GM18499 (cell line): ENCODE measurements at regions not wholly inside any gene's neighbourhood (a gene's known extent, or its start where the extent isn't known, plus 50 kb on each side); places are given as distances from the start of the nearest gene placed in this dataset.

Experiments used
- ATAC-seq: cut with Tn5 transposase; IDR thresholded peaks from one replicate; pipeline ENCODE4 v1.9.1; 2021; ENCODE audit warnings: moderate number of reproducible peaks; ENCODE audit not compliant: insufficient read depth, unreplicated experiment

DNA sequence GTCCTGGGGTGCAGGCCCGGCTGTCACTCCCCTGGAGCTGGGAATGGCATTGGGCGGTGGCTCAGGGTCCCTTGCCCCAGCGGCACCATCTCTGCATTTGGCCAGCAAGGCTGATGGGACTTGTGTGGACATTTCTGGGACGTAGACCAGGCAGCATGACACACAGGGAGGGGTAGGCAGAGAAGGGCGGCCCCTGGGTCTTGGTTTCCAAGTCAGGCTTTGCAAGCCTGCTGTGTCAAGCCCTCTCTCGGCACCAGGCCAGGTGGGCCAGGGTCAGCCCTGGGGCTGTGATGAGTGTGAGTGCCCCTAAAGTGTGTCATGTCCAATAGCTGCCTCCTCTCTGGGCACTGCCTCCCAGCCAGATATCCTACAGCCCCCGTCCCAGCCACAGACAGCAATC is 335.2 kb downstream of the SEC14L1 start:
- no peak for ATAC-seq

- ATAC-seq, result no peak
Measured at GRCh38 chr17:77476498-77476897, 335.7 kb downstream of the SEC14L1 start.

DNA sequence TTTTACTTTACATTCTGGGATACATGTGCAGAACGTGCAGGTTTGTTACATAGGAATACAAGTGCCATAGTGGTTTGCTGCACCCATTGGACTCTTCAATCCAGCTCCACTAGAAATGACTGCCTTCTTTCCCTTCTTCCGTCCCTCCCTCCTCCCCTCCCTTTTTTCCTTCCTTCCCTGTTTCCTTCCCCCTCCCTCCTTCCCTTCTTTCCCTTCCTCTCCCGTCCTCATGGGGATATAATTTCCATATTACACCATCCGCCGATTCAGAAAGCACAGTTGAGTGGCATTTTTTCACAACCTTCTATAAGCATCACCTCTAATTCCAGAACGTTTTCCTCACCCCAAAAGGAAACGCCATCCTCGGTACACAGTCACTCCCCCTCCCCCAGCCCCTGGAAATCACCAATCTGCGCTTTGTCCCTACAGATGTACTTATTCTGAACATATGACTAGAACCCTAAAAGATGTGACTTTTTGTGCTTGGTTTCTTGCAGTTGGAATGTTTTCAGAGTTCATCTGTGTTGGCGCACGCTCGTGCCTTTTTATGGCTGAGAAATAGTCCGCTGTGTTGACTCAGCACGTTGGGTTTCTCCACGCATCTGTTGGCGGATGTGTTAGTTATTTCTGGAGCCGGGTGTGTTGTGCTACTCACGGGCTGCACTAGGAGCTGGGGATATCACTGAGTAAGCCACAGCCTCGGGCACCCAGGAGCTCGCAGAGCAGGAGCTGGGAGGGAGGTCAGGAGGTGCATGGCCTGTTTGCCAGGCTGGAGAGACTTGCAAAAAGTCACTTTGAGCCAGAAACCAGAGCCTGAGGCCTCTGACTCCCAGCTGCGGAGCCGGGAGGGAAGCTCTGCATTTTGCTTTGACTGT is 336.4 kb downstream of the SEC14L1 start:
- ATAC-seq, result no peak

- ATAC-seq, result no peak
Measured at GRCh38 chr17:77478281-77478680, 337.5 kb downstream of the SEC14L1 start.

- ATAC-seq, result no peak
Measured at GRCh38 chr17:77478899-77479298, 338.1 kb downstream of the SEC14L1 start.

DNA sequence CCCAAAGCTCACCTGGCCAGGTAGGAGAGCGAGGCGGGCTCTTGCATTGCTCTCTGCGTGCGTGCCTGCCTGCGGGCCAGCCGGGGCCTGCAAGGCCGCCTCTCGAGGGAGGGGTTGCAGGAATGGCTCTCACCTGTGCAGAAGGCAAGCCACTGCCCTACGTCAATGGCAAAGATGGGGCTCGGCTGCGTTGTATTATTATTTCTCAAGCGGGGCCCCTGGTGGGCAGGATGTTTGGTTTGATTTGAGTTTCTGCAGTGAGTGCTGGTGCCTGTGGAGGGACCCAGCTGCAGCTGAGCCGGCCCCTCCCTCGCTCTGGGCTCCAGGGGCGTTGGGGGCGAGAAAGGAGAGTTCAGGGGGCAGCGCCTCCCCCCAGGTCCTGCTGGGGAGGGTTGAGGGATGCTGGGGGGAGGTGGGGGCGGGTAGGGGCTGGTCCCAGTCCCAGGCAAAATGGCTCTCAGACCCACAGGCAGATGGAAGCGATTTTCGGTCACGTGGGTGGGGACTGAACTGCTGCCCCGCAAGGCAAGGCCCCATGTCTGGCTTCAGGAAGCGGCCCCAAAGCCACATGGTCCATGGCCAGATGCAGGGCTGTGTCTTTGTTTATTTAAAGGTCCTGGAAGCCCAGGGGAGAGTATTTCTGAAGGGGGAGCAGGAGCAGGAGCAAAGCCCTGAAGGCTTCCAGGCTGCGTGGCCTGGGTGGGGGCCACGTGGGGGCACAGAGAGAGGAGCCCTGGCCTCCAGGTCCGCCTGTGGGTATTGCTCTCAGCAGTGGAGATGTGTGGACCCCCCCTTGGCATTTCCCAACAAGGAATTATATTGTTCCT is 338.8 kb downstream of the SEC14L1 start:
- no peak for ATAC-seq

DNA sequence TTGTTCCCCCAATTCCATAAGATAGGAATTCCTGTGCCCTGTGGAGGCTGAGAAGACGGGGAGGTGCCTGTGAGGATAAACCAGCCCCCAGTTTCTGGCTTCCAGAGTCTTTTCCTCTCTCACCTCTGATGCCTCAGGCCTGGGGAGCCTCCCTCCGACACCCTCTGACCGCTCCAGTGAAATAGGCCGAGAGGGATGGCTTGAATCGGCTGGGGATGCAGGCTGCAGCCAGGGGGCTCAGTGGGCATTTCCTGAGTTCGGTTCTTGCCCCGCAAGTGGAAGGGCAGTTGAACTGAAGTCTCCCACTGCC is 339.4 kb downstream of the SEC14L1 start:
- ATAC-seq, result no peak

DNA sequence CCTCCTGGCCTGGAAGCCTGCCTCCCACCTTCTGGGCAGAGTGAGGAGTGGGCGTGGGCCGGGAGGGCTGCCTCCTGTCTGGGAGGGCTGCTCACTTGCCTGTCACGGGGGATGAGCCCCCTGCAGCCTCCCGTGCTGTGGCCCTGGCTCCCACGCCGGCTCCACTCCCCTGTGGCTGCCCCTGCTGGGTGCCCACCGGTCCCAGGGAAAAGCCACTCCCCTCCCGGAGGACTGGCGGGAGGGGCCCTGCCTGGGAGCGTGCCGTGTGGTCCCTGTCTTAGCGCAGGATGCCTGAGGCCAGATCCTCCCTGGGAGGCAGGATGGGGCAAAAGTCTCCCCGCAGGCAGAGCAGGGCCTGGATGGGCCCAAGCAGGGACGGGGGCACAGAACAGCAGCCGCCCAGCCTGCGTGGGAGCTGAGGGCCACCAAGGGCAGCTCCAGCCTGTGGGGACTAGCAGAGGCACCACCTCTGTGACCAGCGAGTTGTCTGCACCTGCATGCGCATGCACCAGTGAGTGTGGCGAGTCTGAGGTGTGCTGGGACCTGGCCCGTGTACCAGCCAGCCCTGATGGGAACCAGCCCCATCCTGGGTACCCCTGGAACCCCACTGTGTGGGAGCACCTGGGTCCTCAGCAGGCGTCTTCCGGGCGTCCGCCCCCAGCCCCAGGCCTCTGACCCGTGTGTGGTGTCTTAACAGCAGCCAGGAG is 339.9 kb downstream of the SEC14L1 start:
- ATAC-seq, result no peak

DNA sequence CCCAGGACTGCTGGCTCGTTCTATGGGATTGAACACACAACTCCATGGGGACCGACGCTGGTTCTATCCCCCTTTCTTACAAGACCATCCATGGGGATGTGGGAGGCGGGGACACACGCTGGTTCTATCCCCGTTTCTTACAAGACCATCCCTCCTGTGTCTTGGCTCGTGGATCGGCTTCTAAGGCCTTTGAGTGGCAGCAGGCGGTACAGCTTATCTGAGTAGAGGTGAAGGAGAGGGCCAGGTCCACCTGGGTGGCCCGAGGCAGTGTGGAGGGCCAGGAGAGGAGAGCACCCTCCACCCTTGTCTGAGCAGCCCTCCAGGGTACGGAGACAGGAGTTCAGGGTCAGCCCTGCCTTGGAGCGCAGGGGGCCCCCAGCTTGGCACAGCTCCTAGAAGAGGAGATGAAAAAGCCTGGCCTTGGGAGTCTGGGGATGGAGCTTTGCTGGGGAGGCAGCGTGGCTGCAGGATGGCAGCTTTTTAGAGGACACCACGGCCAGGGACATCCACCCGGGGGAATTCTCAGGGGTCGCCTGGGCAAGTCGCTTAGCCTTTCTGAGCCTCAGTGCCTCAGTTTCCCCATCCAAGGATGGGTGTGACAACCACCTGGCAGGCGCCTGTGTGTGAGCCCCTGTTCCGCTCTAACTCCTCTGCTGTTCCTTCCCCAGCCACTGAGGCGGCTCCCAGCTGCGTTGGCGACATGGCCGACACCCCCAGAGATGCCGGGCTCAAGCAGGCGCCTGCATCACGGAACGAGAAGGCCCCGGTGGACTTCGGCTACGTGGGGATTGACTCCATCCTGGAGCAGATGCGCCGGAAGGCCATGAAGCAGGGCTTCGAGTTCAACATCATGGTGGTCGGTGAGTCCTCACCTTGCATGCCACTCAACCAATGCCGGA is 341.0 kb downstream of the SEC14L1 start:
- ATAC-seq, result no peak

DNA sequence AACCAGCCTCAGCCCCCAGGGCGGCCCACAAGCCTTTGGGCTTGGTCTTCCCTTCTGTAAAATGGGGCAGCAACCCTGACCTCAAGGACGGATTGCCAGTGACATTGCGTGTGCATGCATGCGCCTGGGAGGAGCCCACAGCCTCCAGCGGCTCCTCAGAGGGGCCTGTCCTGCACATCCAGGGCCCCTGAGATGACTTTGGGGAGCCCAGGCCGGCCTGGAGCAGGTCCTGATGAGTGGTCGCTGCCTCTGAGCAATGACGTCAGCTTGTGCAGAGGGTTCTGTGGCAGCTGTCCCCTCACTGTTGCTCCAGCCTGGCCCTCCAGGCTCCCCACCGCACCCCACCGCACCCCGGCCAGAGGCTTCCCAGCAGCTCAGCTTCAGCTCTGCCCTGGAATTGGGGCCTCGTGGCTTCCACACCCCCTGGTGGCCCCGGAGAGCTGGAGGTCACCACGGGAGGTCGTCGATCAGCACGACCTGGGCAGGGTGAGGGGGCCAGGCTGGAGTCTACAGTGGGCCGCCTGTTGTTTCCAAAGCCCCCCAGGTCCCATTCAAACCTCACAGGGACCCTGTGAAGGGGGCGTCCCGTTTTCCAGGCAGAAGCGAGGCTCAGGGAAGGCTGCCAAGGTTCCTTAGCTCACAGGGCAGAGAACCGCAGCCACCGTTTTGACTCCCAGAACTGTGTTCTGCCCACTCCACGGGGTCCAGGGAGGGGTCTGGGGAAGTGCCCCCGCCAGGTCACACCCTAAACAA is 341.8 kb downstream of the SEC14L1 start:
- ATAC-seq, result no peak

DNA sequence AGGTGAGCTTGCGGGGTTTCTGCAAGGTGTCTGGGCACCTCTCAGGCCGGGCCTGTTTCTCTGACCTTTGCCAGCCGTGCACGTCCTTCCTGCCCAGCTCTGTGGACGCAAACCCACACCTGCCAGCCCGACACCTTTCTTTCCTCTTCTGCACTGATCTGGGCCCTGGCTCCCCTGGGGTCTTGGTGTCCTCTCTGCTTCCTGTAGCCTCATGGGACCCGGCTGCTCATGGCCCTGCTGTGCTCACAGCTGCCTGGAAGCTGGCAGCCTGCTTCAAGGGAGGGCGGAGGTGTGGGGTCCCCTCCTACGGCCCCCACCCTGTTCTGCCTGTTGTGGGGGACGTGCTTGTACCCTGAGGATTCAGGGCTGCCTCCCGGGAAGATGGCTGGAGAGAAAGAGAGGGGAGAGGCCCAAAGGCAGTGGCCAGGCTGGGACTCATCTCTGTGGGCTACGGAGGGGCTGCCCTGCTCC is 342.4 kb downstream of the SEC14L1 start:
- ATAC-seq, result no peak

DNA sequence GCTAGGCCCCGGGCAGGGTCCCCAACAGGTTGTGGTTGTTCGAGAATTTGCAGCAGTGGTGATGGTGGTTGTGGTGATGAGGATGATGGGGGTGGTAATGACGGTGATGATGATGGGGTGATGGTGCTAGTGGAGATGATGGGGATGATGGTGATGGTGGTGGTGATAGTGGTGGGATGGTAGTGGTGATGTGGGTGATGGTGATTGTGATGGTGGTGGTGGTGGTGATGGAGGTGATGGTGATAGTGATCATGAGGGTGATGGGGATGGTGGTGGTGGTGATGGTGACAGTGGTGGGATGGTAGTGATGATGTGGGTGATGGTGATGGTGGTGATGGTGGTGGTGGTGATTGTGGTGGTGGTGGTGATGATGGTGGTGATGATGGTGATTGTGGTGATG is 343.3 kb downstream of the SEC14L1 start:
- ATAC-seq, result no peak

DNA sequence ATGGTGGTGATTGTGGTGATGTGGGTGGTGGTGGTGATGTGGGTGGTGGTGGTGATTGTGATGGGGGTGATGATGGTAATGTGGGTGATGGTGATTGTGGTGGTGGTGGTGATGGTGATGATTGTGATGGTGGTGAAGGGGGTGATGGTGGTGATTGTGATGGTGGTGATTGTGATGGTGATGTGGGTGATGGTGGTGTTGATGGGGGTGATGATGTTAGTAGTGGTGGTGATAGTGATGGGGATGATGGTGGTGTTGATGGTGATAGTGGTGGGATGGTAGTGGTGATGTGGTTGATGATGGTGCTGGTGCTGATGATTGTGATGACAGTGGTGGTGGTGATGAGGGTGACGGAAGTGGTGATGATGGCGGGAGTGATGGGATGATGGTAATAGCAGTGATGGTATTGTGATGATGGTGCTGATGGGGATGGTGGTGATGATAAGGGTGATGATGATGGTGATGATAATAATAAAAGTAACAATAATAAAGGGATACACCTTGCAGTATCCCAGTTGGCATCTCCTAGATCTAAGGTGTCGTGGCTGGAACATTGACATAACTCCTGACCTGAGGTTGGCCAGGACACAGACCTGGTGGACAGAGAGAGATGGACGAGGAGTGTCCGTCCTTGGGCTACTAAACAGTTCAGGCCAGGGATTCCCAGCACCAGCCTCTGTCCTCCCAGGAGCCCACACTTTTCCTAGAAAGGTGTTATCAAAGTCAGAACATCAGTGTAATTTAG is 344.5 kb downstream of the SEC14L1 start:
- ATAC-seq, result no peak

- ATAC-seq, result no peak
Measured at GRCh38 chr17:77487211-77487629, 346.5 kb downstream of the SEC14L1 start.

GRCh38 chr17:77487677-77488530 is 347.1 kb downstream of the SEC14L1 start:
- no peak for ATAC-seq

DNA sequence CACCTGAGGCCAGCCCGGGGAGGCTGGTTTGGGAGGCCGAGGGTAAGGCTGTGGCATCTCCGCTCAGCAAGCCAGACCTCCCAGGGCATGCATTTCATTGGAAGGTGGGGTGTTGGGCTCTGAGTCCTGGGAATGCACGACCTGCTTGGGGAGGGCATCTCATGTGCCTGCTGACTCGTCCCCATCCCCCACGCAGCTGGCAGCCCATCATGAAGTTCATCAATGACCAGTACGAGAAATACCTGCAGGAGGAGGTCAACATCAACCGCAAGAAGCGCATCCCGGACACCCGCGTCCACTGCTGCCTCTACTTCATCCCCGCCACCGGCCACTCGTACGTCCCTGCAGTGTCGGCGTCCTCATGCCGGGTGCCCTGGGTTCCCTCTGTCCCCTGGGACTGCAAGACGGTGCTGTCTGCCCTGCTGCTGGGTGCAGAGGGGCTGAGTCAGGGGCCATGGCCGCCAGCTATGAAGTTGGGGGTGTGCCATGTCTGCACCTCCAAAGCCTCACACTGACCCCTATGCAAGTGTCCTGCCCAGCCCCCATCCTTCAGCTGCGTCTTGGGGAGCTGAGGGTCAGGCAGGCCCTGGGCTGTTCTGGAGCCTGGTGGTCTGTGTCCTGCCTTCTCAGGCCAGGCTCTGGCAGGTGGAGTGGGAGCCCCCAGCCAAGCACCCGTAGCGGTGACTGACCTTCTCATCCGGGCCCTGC is 347.9 kb downstream of the SEC14L1 start:
- no peak for ATAC-seq
